Psoas muscle (tissue), 7 donors: ENCODE measurements at regions not wholly inside any gene's neighbourhood (a gene's known extent, or its start where the extent isn't known, plus 50 kb on each side); places are given as distances from the start of the nearest gene placed in this dataset.

Experiments used
- ATAC-seq, 4 donors: fragments of 200-7000 bp; cut with Tn5 transposase; one replicate each; pipeline ENCODE4 v1.9.1; 2020; ENCODE audit warnings: moderate library complexity in 3 of 4, mild to moderate bottlenecking in 2 of 4
- DNase-seq, 2 donors: peaks; one replicate each; pipeline ENCODE4 v3.0.0-alpha.2; 2020
- H3K27ac ChIP-seq: fragments of 200-600 bp; one replicate; pipeline ENCODE4 v1.8.0; 2022
- H3K27me3 ChIP-seq, 3 donors: fragments of 200-600 bp in 1 of 3; one replicate each; pipeline versions ENCODE4 v1.6.1 to v1.8.0; 2013 to 2022; ENCODE audit warnings: low read length in 2 of 3, mild to moderate bottlenecking in 2 of 3, moderate library complexity in 1 of 3; ENCODE audit not compliant: insufficient read depth in 3 of 3
- H3K36me3 ChIP-seq, 2 donors: fragments of 200-600 bp in 1 of 2; one replicate each; pipeline versions ENCODE4 v1.6.1 to v1.8.0; 2013 to 2022; ENCODE audit warnings: low read depth in 1 of 2, mild to moderate bottlenecking in 1 of 2, moderate library complexity in 1 of 2; ENCODE audit not compliant: insufficient read depth in 1 of 2
- H3K4me1 ChIP-seq: fragments of 200-600 bp; one replicate; pipeline ENCODE4 v1.8.0; 2022
- H3K4me3 ChIP-seq: fragments of 200-600 bp; one replicate; pipeline ENCODE4 v1.8.0; 2022; ENCODE audit warnings: mild to moderate bottlenecking
- H3K9me3 ChIP-seq: fragments of 200-600 bp; one replicate; pipeline ENCODE4 v1.8.0; 2022
- WGBS, 3 donors: extraction: QIAGEN DNeasy Blood & Tissue Kit; methylation state at CpG; one replicate each; pipeline versions ENCODE4 v1.1.6 to v1.1.7; 2013; 5-methylcytosine and 5-hydroxymethylcytosine counted together
- intact Hi-C, 2 donors: fragments of 100-400 bp; cut with DNase I; formaldehyde crosslinking; loops; one replicate each; pipeline versions ENCODE4 v1.11.0 to v1.14.2; 2022
- TF ChIP-seq, protein P1 (sequence below): fragments of 200-600 bp; IDR thresholded peaks from one replicate; pipeline ENCODE4 v1.8.0; 2022; ENCODE audit warnings: antibody characterized with exemption
- donor health status: healthy with polysubstance abuse.
- donor health status: DM: no; HTN: no; CAD: no; lungs with moderate emphysema.
- donor health status: Bipolar disorder and iron deficiency.
- donor health status: healthy.
- donor health status: DM: yes; HTN: yes; CAD: no.
- donor health status: DM: no; HTN: no; CAD: no.
- donor health status: DM: yes; HTN: yes; CAD: no.

DNA sequence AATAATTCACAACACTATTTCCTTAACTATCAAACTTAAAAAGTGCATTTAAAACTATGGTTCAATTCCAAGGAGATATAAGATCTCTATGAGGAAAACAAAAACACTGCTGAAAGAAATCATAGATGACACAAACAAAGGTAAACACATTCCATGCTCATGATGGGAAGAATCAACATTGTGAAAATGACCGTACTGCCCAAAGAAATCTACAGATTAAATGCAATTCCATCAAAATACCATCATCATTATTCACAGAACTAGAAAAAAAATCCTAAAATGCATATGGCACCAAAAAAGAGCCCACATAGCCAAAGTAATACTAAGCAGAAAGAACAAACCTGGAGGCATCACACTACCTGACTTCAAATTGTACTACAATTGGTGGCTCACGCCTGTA is 159.9 kb upstream of the EEPD1 start:
- Histone ChIP-seq H3K36me3 (no peaks in the 10 kb centered on the region), H3K4me3 (no peak overlapping the region), H3K9me3 (no peaks in the 10 kb centered on the region), H3K27ac (no peak overlapping the region), H3K4me1 (peaks cover 10% of the 10 kb centered on the region), H3K27me3 (no peaks in the 10 kb centered on the region)
- intact Hi-C loops: loop anchor here in 1 of 2 donors (5.0 kb wide), 1 partner anchor 34 kb away; no protein-coding TSS in a partner anchor
- TF ChIP-seq, protein P1, sequence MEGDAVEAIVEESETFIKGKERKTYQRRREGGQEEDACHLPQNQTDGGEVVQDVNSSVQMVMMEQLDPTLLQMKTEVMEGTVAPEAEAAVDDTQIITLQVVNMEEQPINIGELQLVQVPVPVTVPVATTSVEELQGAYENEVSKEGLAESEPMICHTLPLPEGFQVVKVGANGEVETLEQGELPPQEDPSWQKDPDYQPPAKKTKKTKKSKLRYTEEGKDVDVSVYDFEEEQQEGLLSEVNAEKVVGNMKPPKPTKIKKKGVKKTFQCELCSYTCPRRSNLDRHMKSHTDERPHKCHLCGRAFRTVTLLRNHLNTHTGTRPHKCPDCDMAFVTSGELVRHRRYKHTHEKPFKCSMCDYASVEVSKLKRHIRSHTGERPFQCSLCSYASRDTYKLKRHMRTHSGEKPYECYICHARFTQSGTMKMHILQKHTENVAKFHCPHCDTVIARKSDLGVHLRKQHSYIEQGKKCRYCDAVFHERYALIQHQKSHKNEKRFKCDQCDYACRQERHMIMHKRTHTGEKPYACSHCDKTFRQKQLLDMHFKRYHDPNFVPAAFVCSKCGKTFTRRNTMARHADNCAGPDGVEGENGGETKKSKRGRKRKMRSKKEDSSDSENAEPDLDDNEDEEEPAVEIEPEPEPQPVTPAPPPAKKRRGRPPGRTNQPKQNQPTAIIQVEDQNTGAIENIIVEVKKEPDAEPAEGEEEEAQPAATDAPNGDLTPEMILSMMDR: no peak
- DNase-seq: no peak
- no peak for ATAC-seq
- WGBS, 3 donors: 91 to 96% (median 92%) methylated on average over 2 of the region's 2 CpGs

- intact Hi-C loops: loop anchor here in 1 of 2 donors (5.0 kb wide), 1 partner anchor 33 kb away; no protein-coding TSS in a partner anchor
- no peak overlapping the region for H3K27ac ChIP-seq
- H3K9me3 ChIP-seq: no peaks in the 10 kb centered on the region
- no peak for DNase-seq
- H3K4me1 ChIP-seq: peaks cover 3% of the 10 kb centered on the region
- 74 to 85% (median 79%) methylated on average over 8 of the region's 8 CpGs for WGBS, 3 donors
- H3K27me3 ChIP-seq: no peaks in the 10 kb centered on the region
- TF ChIP-seq, protein P1: no peak
- ATAC-seq: peak in 1 of 4 donors; percentile 33
- H3K4me3 ChIP-seq: no peak overlapping the region
- no peaks in the 10 kb centered on the region for H3K36me3 ChIP-seq
These were observed 159.1 kb upstream of the EEPD1 start for GRCh38 chr7:35993676-35994606.

GRCh38 chr7:35995334-35995733 is 157.7 kb upstream of the EEPD1 start:
- DNase-seq (no peak), ATAC-seq (no peak)
- intact Hi-C loops: no loop called here
- WGBS, 3 donors: 74 to 84% (median 84%) methylated on average over 4 of the region's 4 CpGs
- no peaks in the 10 kb centered on the region for H3K36me3 ChIP-seq
- TF ChIP-seq, protein P1: no peak
- no peak overlapping the region for H3K27ac ChIP-seq
- H3K4me1 ChIP-seq: no peaks in the 10 kb centered on the region
- H3K4me3 ChIP-seq: no peak overlapping the region
- H3K9me3 ChIP-seq: no peaks in the 10 kb centered on the region
- no peaks in the 10 kb centered on the region for H3K27me3 ChIP-seq

GRCh38 chr7:35998481-35998880 is 154.6 kb upstream of the EEPD1 start:
- Histone ChIP-seq H3K4me1 (no peaks in the 10 kb centered on the region), H3K9me3 (no peaks in the 10 kb centered on the region), H3K36me3 (no peaks in the 10 kb centered on the region), H3K4me3 (no peak overlapping the region), H3K27ac (no peak overlapping the region), H3K27me3 (no peaks in the 10 kb centered on the region)
- intact Hi-C loops: no loop called here
- 93 to 94% (median 93%) methylated on average over 5 of the region's 5 CpGs for WGBS, 3 donors
- DNase-seq (no peak), ATAC-seq (no peak)
- TF ChIP-seq, protein P1: no peak
